Ovary (tissue), 7 donors: ENCODE measurements at regions not wholly inside any gene's neighbourhood (a gene's known extent, or its start where the extent isn't known, plus 50 kb on each side); places are given as distances from the start of the nearest gene placed in this dataset.

Experiments
- DNase-seq, 5 donors: peaks; one replicate each; pipeline ENCODE4 v3.0.0-alpha.2; 2019 to 2020
- H3K27ac ChIP-seq, 2 donors: fragments of 200-600 bp; one replicate each; pipeline versions ENCODE4 v1.5.1 to v1.8.0; 2019 to 2022
- H3K27me3 ChIP-seq: fragments of 200-600 bp; one replicate; pipeline ENCODE4 v1.8.0; 2022
- H3K36me3 ChIP-seq: fragments of 200-600 bp; sonication (generic); one replicate; pipeline ENCODE4 v1.5.1; 2019
- H3K4me1 ChIP-seq: one replicate; pipeline ENCODE4 v1.8.1; 2013; ENCODE audit warnings: mild to moderate bottlenecking, moderate library complexity; ENCODE audit not compliant: insufficient read depth
- H3K4me3 ChIP-seq: fragments of 200-600 bp; sonication (generic); one replicate; pipeline ENCODE4 v1.5.1; 2017
- H3K9me3 ChIP-seq, 2 donors: fragments of 200-600 bp in 1 of 2; sonication (generic) in 1 of 2; one replicate each; pipeline versions ENCODE4 v1.5.1 to v1.8.1; 2013 to 2019; ENCODE audit warnings: mild to moderate bottlenecking in 1 of 2, moderate library complexity in 1 of 2
- EP300 ChIP-seq: sonication (generic); formaldehyde crosslinking; IDR thresholded peaks from one replicate; pipeline ENCODE4 v1.6.1; 2017; ENCODE audit warnings: antibody characterized with exemption
- POLR2A ChIP-seq: fragments of 450-650 bp; IDR thresholded peaks from one replicate; pipeline ENCODE4 v1.6.1; 2017; ENCODE audit warnings: antibody characterized with exemption, mild to moderate bottlenecking, moderate library complexity
- WGBS, 3 donors: extraction: QIAGEN DNeasy Blood & Tissue Kit in 1 of 3; methylation state at CpG; one replicate each; pipeline versions ENCODE4 v1.1.5 to v1.1.7; 2013 to 2017; 5-methylcytosine and 5-hydroxymethylcytosine counted together
- intact Hi-C, 4 donors: fragments of 100-400 bp; cut with DNase I; formaldehyde crosslinking; loops; one replicate each; pipeline versions ENCODE4 v1.11.0 to v1.15.1; 2022 to 2023
- TF ChIP-seq, protein P1 (sequence below), 3 donors: fragments of 450-650 bp in 2 of 3; fragments of 200-600 bp in 1 of 3; IDR thresholded peaks; one replicate each; pipeline versions ENCODE4 v1.5.1 to v1.8.0; 2016 to 2022; ENCODE audit warnings: antibody characterized with exemption in 3 of 3, mild to moderate bottlenecking in 1 of 3
- donor health status: DM: no; HTN: no; CAD: no; lungs with moderate emphysema.
- donor health status: DM: no; HTN: no; CAD: no.
- donor health status: Bipolar disorder and iron deficiency.
- donor health status: DM: no; HTN: no; CAD: no.
- donor health status: DM: yes; HTN: yes; CAD: no.

DNA sequence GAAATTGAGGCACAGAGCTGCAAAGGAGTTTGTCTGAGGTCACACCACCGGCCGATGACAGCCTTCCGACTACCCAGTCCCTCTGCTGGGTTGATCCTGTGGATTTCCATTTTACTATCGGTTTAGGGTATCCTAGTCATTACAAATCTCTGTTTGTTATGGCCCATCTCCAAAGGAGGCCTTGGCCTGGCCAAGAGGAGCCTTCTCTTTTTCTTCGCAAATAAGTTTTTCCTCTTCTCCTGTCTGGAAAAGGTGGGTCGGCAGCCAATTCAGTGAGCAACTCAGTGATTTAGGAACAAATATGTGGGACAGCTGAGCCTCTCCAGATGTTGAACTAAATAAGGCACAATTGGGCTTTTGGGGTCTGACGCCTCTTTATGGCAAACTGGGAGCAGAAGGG, 169.2 kb upstream of the RBPJ start:
- WGBS, 3 donors: 45 to 51% (median 47%) methylated on average over 7 of the region's 7 CpGs
- peak in 1 of 5 donors; percentile 23 for DNase-seq
- H3K27me3 ChIP-seq: no peaks in the 10 kb centered on the region
- no peaks in the 10 kb centered on the region for H3K9me3 ChIP-seq
- H3K27ac ChIP-seq: no peak overlapping the region
- TF ChIP-seq, protein P1, sequence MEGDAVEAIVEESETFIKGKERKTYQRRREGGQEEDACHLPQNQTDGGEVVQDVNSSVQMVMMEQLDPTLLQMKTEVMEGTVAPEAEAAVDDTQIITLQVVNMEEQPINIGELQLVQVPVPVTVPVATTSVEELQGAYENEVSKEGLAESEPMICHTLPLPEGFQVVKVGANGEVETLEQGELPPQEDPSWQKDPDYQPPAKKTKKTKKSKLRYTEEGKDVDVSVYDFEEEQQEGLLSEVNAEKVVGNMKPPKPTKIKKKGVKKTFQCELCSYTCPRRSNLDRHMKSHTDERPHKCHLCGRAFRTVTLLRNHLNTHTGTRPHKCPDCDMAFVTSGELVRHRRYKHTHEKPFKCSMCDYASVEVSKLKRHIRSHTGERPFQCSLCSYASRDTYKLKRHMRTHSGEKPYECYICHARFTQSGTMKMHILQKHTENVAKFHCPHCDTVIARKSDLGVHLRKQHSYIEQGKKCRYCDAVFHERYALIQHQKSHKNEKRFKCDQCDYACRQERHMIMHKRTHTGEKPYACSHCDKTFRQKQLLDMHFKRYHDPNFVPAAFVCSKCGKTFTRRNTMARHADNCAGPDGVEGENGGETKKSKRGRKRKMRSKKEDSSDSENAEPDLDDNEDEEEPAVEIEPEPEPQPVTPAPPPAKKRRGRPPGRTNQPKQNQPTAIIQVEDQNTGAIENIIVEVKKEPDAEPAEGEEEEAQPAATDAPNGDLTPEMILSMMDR (IDR thresholded peaks at IDR 0.05): no peak
- TF ChIP-seq POLR2A (no peak), EP300 (no peak)
- H3K36me3 ChIP-seq: no peaks in the 10 kb centered on the region
- H3K4me3 ChIP-seq: no peak overlapping the region
- intact Hi-C loops: no loop called here
- H3K4me1 ChIP-seq: no peaks in the 10 kb centered on the region

DNA sequence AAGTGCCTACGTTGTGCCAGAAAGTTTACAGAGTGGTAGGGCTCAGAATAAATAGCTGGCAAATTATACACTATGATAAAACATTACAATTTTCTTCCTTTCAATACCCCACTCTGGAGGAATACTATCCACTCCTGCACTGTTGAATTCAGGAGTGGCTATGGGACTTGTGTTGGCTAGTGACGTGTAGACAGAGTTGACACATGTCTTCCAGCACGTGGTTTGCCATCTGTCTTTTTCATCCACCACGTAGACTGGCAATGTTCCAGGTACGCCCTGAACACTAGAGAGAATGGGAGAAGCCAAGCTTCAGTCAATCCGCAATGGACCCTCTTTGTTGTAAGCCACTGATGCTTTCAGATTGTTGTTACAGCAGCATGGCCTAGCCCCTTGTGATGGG, 168.8 kb upstream of the RBPJ start:
- H3K27ac ChIP-seq: no peak overlapping the region
- no peaks in the 10 kb centered on the region for H3K4me1 ChIP-seq
- intact Hi-C loops: no loop called here
- TF ChIP-seq, protein P1 (IDR thresholded peaks at IDR 0.05): no peak
- WGBS, 3 donors: 57 to 64% (median 64%) methylated on average over 6 of the region's 6 CpGs
- no peaks in the 10 kb centered on the region for H3K27me3 ChIP-seq
- no peak for DNase-seq
- H3K4me3 ChIP-seq: no peak overlapping the region
- no peaks in the 10 kb centered on the region for H3K36me3 ChIP-seq
- H3K9me3 ChIP-seq: no peaks in the 10 kb centered on the region

DNA sequence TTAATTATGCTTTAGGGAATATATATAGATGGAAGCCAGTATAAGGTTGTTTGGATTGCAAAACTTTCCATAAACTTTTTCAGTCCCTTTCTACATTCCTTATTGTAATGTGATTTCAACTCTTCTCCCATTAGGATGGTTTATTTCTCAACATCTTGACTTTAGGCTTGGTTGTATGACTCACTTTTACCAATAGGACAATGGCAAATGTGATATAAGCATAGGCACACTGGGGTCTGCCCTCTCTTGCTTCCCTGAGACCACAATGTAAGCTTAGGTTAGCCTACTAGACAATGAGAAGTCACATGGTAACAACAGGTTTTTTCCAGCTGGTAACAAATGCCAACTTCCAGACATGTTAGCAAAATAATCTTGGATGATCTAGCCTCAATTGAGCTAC, 163.3 kb upstream of the RBPJ start:
- DNase-seq: no peak
- Histone ChIP-seq H3K27ac (no peak overlapping the region), H3K36me3 (no peaks in the 10 kb centered on the region), H3K4me3 (no peak overlapping the region), H3K27me3 (no peaks in the 10 kb centered on the region), H3K9me3 (no peaks in the 10 kb centered on the region), H3K4me1 (no peaks in the 10 kb centered on the region)
- TF ChIP-seq, protein P1 (IDR thresholded peaks at IDR 0.05): no peak
- no peak for TF ChIP-seq POLR2A
- no peak for TF ChIP-seq EP300
- intact Hi-C loops: no loop called here

DNA sequence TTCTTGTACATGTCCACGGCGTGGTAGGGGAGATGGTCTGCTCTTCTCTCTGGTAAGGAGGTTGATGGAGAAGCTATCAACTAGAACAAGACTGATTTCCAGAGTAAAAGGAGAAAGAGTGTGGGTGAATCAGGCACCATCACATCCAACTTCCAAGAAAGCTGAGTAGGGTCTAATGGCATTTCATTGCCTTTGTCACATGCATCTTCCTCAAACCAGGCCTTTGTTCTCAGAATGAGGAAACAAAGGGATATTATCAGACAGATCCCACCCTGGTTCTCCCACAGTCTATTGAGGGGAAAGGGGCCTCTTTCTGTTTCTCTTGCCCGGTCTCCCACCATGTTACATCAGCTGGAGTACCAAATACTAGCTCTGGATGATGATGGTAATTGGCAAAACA, 160.2 kb upstream of the RBPJ start:
- H3K27ac ChIP-seq: no peak overlapping the region
- no peaks in the 10 kb centered on the region for H3K36me3 ChIP-seq
- 95 to 100% (median 98%) methylated on average over 3 of the region's 3 CpGs for WGBS, 3 donors
- H3K4me1 ChIP-seq: no peaks in the 10 kb centered on the region
- TF ChIP-seq POLR2A: no peak
- TF ChIP-seq EP300: no peak
- TF ChIP-seq, protein P1 (IDR thresholded peaks at IDR 0.05): no peak
- no peaks in the 10 kb centered on the region for H3K9me3 ChIP-seq
- intact Hi-C loops: no loop called here
- no peak overlapping the region for H3K4me3 ChIP-seq
- no peak for DNase-seq
- no peaks in the 10 kb centered on the region for H3K27me3 ChIP-seq
